ENCODE measurements at regions not wholly inside any gene's neighbourhood (a gene's known extent, or its start where the extent isn't known, plus 50 kb on each side); places are given as distances from the start of the nearest gene placed in this dataset.
"Not testable (repeated sequence)": the region's sequence is repeated elsewhere in the genome, so short reads cannot be mapped to it uniquely, and the experiment has no call there.

DNA sequence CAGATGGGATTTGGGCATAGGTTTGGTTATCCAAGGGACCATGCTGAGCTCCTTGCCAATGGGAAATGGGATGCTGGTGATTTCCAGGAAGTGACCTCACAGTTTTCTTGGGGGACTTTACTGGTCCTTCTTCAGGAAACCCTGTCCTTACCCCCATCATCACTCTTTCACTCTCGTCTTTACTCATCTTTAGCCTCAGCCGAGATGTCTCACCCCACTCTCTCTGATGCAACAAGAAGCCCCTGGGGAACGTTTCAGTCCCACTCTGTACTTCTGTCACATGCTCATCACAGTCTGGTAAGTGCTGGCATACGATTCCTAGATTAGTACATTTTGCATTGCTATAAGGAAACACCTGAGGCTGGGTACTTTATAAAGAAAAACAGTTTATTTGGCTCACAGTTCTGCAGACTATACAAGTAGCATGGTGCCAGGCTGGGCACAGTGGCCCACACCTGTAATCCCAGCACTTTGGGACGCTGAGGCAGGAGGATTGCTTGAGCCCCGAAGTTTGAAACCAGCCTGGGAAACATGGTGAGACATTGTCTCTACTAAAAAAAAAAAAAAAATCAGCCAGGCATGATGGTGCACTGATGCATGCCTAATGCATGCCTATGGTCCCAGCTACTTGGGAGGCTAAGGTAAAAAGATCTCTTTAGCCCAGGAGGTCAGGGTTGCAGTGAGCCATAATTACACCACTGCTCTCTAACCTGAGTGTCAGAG, 63.5 kb upstream of the VKORC1L1 start:
- DNase-seq = no peak

- DNase-seq = no peak
Measured at GRCh38 chr7:65809982-65810288, 62.9 kb upstream of the VKORC1L1 start.

- no peak for DNase-seq
Measured at GRCh38 chr7:65812281-65812680, 60.6 kb upstream of the VKORC1L1 start.

DNA sequence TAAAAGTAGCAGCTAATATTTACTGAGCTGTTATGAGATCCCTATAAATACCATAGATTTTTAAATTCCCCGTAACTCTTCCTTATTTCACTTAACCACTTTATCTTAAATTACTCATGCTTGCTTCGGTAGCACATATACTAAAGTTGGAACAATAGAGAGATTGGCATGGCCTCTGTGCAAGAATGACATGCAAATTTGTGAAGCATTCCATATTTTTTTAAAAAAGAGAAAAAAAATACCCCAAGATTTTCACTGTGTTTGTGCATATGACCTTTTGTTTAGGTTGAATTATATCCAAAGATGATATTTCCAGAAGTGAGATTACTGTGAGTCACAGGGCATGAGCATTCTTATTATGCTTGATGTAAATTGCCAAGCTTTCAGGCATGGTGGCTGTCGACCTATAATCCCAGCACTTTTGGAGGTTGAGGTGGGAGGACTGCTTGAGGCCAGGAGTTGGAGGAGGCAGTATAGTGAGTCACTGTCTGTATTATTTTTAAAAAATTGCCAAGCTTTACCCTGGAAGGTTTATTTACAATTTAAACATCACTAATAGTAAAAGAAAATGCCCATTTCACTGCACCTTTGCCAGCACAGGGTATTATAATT, 58.2 kb upstream of the VKORC1L1 start:
- not testable (repeated sequence) for DNase-seq

- no peak for DNase-seq
Measured at GRCh38 chr7:65820287-65820950, 52.5 kb upstream of the VKORC1L1 start.

Measured in GOT3 (cell line).